GM21576 (cell line): ENCODE measurements at regions not wholly inside any gene's neighbourhood (a gene's known extent, or its start where the extent isn't known, plus 50 kb on each side); places are given as distances from the start of the nearest gene placed in this dataset.
"Not testable (repeated sequence)": the region's sequence is repeated elsewhere in the genome, so short reads cannot be mapped to it uniquely, and the experiment has no call there.

Source experiments
- ATAC-seq: cut with Tn5 transposase; IDR thresholded peaks from one replicate; pipeline ENCODE4 v1.9.1; 2021; ENCODE audit warnings: mild to moderate bottlenecking, moderate library complexity; ENCODE audit not compliant: unreplicated experiment

DNA sequence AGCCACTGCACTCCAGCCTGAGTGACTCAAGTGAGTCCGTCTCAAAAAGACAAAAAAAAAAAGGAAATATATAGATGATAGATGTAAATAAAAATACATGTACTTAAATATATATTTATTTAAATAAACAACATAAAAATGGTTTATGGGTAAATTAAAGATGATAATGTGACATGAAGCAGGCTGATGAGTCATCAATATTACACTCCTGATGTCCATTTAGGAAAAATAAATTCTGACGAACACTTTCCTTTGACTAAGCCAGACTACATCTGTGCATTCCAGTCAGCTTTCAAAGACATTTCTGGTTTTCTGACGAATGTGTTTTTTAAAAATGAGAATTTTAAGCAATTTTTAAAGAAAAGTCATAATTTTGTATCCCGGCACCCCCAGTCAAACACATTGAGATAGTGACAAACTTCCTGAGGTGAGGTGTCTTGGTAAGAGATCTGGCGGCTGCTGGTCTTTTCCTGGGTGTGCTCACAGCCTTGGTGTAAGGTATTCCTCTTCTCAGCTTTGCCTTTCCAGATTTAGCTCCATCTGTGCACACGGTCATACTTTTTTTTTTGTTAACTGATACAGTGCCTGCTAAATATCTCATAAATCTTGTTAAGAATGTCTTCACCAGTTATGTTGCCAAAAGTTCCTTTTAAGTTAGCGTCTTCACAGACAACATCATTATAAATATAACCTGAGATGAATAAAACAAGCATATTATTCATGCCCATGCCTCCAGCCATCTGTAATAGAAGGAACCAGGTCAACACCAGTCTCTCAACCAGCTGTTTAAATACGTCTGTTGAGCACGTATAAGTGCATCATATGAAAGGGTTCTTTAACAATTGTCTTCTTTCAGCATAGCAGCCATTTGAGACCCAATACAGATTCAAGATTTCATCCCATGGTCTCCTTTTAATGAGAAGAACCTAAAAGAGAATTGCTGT lies 214.5 kb upstream of the PLD5 start:
- ATAC-seq = no peak

DNA sequence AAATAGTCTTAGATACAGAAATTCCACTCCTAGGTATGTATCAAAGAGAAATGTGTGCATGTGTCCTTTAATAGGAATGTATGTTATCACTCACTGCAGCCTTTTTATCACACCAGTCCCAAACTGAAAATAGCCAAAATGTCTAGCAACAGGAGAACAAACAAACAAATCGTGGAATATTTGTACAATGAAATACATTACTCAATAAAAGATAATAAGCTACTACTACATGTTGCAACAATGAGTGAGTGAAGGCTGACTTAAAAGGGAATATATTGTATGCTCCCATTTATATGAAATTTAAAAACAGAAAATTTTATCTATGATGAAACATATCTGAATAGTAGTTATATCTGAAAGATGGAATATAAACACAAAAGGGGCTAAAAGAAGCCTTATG lies 212.1 kb upstream of the PLD5 start:
- no peak for ATAC-seq

DNA sequence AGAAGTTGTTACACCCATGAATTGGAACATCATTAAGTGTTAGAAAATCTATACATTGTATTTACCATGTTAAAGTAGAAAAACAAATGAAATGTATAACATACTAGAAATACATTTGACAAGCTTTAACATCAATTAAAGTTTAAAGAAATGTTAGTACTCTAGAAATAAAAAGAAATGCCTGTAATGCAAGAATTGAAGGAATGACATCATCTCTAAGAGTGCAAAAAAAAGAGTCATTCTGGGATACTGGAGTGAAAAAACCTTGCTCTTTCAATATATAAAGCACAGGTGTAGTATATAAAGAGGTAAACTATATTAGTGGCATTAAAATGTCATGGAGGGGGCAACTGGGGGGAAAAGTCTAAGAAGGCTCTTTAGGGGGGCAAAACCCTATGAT lies 210.8 kb upstream of the PLD5 start:
- ATAC-seq = no peak

DNA sequence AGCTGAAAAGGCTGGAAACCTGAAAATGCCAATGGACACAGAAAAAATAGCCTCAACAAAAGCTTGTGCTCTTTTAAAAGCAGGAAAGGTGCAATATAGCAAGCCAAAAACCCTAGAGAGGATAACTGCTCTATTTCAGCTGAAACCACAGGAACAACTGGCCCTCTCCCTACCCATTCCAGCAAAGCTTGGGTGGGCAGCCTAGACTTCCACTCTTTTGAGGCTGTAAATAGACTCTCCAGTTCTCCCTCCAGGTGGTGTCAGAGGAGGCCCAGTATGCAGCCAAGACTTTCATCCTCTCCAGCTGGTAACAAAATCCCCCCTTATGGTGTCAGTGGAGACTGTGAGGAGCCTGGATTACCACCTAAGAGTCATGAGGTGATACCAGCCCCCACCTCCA lies 206.9 kb upstream of the PLD5 start:
- ATAC-seq = no peak

DNA sequence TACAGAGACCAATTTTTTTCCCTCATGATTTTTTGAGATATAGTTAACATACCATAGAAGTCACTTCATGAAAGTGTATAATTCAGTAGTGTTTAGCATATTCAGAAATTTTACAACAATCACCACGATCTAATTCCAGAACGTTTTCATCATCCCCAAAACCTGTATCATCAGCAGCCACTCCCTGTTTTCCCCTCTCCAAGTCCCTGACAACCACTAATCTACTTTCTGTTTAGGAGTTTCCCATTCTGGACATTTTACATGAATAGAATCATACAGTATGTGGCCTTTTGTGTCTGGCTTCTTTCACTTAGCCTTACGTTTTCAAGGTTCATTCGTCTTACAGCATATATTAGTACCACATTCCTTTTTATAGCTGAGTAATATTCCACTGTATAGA lies 204.2 kb upstream of the PLD5 start:
- ATAC-seq = no peak

DNA sequence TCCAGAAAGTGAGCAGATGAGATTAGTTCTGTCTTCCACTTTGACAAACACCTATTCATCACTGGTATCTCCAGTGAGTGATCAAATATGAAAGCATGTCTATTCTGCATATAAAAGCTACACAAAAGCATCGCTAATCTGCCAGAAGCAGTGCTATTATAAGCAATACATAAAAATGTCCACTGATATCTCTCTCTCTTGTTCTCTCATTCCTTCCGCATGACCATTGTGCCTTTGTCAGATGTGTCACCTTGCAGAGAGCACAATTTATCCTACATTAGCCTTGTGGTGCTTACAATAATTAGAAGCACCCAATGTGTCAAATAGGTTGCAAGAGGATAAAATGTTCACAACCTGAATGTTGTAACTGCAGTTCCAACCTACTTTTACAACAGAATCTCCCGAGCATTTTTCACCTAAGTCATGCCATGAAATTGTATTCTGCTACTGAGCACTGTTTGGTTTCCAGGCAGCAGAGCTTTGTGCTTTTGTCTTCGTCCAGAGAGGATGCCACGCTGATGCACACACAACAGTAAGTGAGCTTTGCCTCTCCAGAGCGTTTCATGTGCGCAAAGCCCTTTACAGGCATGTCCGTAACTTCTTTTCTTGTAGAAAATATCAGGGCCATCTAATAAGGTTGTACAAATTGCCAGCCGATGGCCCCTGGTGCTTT lies 198.7 kb upstream of the PLD5 start:
- ATAC-seq = no peak

DNA sequence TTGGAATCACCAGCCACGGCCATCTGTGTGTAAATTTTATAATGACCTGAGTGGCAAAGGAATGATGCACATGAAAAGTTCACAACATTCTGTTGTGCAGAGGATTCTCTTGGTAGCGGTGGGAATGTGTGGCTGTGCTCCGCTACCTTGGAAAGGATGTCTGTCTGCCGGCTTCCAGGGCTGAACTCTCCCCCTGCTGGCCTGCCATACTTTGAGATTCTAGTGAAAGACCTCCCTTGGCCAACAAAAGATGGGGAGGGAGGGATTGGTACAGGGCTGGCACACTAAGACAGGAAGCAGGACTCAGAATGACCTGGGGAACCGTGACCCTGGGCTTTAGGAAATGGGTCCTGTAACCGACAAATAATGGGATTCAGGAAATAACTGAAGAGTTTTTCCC lies 194.5 kb upstream of the PLD5 start:
- ATAC-seq = no peak

DNA sequence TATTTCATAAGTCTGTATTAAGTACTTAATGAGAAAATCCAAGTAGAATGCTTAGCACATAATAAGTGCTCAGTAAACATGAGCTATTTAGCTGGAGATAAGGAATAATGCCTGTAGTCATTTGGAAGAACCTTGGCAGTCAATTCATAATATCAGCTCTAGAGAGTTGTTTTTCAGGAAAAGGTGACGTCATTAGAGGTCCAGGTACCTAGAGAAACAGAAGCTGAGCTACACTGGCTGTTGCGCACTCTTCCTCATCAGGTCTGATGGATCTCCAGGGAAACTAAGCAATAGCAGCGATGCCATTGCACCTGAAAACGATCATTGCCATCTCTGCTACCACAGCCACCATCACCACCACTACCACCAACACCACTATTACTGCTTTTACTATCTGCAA lies 187.8 kb upstream of the PLD5 start:
- ATAC-seq = no peak

DNA sequence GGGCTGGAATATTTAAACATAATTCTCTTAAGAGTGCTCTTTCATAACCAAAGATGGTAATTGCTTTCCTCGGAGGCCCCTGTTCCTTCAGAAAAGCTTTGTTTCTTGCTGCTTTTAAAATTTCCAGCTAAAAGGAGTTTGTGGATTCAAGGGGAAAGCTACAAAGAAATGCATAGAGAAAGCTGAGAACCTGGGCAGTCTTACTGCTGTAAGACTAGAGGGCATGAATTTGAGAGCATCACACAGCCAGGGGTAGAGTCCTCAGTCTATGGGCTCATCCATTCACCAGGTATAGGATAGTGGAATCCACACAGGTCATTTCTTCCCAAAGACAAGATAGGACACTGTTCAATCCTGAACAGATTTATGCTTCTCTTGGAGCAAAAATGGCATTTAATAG lies 186.3 kb upstream of the PLD5 start:
- ATAC-seq = no peak

DNA sequence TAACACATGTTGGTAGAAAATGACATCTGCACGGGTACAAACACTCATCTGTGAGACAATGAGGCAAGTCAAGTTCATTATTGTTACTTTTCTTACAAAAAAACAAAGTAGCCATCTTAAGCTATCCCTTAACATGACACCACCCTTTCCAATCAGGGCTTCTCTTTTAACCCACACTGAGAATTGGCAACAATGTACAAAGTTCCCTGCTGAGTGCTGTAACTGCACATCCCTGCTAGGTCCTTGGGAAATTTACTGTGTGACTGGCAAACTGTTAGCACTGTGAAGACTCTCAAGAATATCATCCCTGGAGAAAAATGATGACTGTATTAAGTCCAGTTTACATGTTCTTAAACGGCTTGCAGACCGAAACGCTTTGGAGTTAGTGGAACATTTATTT lies 185.8 kb upstream of the PLD5 start:
- no peak for ATAC-seq

DNA sequence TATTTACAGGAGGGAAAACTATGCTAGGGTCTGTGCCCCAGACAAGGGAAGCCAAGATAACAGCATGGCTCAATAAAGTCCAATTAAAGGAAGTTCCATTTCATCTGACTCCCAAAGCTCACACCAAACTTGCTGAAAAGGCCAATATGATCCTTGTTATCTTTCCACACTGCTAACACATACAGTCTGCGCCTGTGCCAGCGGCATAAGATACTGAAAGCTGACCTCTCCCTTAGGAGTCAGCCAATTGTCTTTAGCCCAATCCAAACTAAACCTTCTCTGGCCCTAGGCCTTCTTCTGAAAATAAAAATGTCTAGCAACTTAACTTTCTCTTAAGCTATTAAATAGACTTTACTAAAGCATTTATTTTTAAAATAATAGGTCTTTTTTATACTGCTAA lies 179.0 kb upstream of the PLD5 start:
- no peak for ATAC-seq

DNA sequence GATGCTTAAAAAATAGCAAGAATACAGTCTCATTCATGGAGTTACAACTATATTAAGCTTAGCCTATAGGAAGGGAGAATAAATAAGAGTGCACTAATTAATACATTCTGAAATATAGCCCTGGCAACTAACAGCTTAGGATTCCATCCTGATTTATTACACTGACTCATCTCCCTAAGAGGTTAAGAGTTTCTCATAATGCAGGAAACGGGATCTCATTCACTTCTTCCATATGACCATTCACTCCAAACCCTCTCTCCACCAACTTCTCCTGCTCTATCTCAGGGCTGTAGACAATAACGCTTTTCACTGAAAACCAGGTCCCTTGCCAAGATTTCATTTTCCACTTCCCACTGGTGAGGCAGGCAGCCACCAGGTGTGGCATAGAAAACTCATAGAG lies 168.5 kb upstream of the PLD5 start:
- ATAC-seq = no peak

DNA sequence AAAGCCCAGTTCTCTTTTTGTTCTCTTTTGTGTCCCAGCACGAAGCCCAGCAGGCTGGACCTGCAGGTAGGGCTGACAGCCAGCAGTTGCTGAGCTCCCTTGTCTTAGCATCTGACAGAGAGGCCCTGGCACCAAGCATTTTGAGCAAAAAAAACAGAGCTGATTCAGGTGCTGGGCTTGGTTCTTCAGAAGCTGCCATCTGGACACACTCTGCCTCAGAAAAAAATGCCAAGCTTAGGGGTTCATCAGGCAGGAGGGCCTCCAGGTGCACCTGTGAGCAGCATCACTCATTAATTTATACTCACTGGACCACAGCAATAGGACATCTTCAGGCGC lies 167.1 kb upstream of the PLD5 start:
- no peak for ATAC-seq

DNA sequence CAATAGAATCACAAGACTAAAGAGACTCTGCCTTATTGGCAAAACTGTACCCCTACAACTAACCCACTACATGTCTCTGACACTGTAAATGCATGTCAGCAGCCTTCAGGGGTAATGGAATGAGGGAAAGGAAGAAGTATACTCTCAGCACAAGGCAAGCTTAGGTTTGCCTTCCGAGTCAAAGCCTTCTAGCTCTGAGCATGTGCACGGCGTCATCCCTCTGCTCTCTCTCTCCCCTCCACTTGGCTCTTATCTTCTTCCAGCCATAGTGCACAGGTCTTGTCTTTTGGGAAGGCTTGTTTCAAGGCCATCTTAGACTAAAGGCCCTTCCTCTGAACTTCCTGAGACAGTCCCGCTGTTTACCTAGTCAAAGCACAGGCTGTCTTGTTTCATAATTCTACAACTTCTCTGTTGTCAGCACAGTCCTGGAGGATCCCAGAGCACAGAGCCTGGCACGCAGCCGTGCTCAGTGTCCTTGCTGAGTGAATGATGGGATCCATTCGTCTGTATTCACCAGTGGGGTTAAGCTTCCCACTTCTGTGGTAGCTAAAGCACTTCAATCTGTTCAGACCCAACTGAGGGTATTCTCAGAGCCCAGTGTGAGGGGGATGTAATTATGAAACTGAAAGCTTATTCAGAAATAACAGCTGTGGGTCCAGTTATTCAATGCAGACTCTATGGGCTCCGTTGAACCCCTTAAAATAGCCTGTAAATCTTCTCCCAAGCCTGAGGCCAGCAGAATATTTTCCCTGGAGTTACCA lies 166.5 kb upstream of the PLD5 start:
- ATAC-seq = no peak

DNA sequence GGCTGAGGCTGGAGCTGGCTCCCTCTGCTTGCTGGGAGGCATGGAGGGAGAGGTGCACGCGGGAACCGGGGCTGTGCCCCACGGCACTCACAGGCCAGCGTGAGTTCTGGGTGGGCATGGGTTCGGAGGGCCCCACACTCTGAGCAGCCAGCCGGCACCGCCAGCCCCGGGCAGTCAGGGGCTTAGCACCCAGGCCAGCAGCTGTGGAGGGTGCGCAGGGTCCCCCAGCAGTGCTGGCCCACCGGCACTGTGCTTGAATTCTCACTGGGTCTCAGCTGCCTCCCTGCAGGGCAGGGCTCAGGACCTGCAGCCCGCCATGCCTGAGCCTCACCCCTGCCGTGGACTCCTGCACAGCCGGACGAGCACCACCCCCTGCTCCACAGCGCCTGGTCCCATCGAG lies 164.9 kb upstream of the PLD5 start:
- no peak for ATAC-seq

DNA sequence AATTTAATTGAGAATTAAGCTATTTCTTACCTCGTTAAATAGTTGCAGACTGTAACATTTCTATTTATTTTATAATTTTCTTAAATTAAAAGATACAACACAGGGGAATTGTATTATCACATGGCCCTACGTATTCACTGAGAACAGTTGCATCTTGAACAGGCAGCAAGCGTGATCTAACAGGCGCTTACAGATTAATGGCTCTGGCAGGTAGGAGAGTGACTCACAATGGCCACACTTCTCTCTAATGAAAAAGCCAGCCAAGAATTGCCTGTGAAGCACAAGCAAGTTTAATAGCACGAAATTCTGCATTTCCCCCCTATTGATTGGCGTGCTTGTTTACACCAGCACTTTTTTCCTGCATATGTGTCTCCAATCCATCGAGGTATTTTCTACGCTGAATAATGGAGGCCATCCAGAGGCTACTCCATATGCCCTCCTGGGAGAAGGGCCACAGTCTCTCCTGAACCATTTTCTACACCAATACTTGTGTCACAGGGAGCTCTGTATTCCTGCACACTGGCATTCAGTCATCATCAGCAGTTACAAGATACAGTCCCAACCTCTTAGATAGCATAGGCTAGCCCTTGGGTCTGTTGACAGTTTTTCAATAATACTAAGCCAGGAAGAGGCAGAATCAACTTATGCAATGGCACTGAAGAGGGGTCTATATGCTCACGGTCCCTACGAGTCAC lies 150.6 kb upstream of the PLD5 start:
- ATAC-seq = no peak

DNA sequence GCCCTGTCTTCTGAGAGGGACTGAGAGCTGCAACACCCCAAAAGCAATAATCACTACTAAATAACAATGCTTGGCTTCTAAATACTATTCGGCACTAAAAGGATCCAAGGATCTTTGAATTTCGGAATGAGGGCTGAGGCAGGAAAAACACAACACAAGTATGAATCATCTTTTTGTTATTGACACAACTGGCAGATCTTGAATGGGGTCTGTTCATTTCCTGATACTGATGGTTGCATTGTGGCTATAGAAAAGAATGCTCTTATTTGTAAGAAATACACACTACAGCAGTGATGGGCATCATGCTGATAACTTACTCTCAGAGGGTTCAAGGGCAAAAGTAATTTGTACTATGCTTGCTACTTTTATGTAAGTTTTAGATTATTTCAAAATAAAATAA lies 149.2 kb upstream of the PLD5 start:
- no peak for ATAC-seq

DNA sequence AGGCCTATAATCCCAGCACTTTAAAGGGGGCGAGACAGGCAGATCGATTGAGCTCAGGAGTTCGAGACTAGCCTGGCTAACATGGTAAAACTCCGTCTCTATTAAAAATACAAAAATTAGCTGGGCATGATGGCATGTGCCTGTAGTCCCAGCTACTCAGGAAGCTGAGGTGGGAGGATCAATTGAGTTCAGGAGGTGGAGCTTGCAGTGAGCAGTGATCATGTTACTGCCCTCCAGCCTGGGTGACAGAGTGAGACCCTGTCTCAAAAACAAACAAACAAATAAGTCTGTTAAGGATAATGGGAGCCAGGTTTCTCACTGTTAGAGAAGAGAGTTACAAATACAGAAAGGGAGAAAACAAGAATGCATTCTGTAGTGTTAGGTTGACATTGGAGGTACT lies 148.7 kb upstream of the PLD5 start:
- not testable (repeated sequence) for ATAC-seq

DNA sequence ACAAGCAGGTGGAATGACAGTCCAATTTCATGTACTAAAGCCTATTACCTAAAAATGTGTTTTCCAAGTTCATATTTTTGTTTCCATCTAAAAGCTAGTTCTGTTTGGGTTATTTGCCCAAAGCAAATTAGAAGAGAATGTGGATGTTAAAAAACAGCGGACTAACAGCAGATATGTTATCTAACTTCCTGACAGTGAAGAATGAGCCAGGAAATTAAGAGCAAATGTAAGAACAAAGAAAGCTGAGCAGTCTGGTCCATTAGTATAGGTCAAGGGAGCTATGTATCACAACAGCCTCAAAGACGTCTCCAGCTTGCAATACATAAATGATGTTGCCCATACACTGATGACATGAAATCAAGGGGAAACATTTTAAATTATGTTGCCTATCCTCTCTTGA lies 145.5 kb upstream of the PLD5 start:
- no peak for ATAC-seq

DNA sequence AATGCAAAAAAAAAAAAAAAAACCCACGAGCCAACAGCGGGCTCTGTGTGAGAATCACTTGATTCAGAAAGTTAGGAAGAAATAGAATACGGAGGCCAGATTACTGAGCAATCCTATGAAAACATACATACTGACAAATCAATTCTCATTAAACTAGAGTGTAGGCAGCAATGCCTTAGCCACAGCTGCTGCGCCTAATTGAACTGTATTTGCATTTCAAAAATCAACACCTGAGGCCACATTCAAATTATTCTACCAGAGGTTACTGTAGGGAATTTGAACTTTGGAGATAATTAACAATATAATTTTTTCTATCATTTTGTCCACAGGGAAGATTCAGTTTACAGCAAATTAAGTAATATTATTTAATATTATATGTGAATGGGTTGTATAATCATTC lies 138.4 kb upstream of the PLD5 start:
- no peak for ATAC-seq

DNA sequence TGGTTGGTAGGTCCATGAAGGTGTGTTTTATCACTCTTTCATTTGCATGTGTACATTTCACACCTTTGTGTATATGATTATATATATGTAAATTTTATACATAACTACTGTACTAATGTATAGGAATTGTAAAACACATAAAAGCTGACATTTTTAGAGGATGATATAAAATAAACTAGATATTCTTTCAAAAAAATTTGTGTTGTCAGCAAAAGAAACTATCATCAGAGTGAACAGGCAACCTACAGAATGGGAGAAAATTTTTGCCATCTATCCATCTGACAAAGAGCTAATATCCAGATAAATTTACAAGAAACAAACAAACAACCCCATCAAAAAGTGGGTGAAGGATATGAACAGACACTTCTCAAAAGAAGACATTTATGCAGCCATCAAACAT lies 129.3 kb upstream of the PLD5 start:
- ATAC-seq = not testable (repeated sequence)
